IPS-18c (cell line): ENCODE measurements at regions not wholly inside any gene's neighbourhood (a gene's known extent, or its start where the extent isn't known, plus 50 kb on each side); places are given as distances from the start of the nearest gene placed in this dataset.
"Not testable (repeated sequence)": the region's sequence is repeated elsewhere in the genome, so short reads cannot be mapped to it uniquely, and the experiment has no call there.

Source experiments
- H3K4me3 ChIP-seq: 2 replicates; pipeline ENCODE4 v1.7.0; 2013; ENCODE audit warnings: low read depth, mild to moderate bottlenecking, low read length, moderate library complexity; ENCODE audit not compliant: insufficient read depth
- H3K9me3 ChIP-seq: one replicate; pipeline ENCODE4 v1.6.1; 2013; ENCODE audit warnings: mild to moderate bottlenecking, low read length, moderate library complexity; ENCODE audit not compliant: control insufficient read depth, insufficient read depth

- no peaks in the 10 kb centered on the region for H3K9me3 ChIP-seq
- no peak overlapping the region for H3K4me3 ChIP-seq
Measured at GRCh38 chr18:8882632-8883408, 177.5 kb downstream of the MTCL1 start.

DNA sequence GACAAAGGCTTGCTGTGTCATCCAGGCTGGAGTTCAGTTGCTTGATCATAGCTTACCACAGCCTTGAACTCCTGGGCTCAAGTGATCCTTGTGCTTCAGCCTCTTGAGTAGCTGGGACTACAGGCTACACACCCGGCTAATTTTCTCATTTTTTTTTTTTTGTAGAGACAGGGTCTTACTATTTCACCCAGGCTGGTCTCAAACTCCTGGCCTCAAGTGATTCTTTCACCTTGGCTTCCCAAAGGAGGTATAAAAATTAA is 178.0 kb downstream of the MTCL1 start:
- Histone ChIP-seq H3K4me3 (no peak overlapping the region), H3K9me3 (no peaks in the 10 kb centered on the region)

DNA sequence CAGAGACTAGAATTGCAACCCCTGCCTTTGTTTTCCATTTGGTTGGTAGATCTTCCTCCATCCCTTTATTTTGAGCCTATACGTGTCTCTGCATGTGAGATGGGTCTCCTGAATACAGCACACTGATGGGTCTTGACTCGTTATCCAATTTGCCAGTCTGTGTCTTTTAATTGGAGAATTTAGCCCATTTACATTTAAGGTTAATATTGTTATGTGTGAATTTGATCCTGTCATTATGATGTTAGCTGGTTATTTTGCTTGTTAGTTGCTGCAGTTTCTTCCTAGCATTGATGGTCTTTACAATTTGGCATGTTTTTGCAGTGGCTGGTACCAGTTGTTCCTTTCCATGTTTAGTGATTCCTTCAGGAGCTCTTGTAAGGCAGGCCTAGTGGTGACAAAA is 182.5 kb downstream of the MTCL1 start:
- not testable (repeated sequence) for H3K9me3 ChIP-seq, H3K4me3 ChIP-seq

GRCh38 chr18:8889489-8889888 is 184.1 kb downstream of the MTCL1 start:
- no peak overlapping the region for H3K4me3 ChIP-seq
- H3K9me3 ChIP-seq = no peaks in the 10 kb centered on the region

- not testable (repeated sequence) for H3K9me3 ChIP-seq, H3K4me3 ChIP-seq
Measured at GRCh38 chr18:8890503-8890902, 185.1 kb downstream of the MTCL1 start.

DNA sequence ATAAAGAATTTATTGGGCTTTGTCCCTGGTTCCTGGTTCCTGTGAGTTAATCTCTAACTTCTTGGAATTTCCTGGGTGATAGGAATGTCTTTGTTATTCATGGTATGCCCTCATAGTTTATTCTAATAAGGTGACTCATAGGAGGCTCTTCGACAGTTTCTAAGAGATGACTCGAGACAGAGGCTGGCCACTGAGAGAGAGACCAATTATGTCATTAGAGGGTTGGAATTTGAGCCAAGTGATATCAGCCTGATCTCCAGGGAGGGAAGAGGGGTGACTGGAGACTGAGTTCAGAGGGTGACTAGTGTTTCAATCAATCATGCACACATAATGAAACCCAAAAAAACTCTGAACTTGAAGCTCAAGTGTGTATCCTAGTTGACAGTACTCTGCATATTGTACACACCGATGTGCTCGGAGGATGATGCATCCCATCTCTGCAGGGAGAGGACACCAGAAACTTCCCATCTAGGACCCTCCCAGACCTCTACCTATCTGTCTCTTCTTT is 185.7 kb downstream of the MTCL1 start:
- H3K4me3 ChIP-seq = no peak overlapping the region
- H3K9me3 ChIP-seq = no peaks in the 10 kb centered on the region

- no peaks in the 10 kb centered on the region for H3K9me3 ChIP-seq
- no peak overlapping the region for H3K4me3 ChIP-seq
Measured at GRCh38 chr18:8893221-8893620, 187.9 kb downstream of the MTCL1 start.

GRCh38 chr18:8893628-8894231 is 188.4 kb downstream of the MTCL1 start:
- Histone ChIP-seq H3K9me3 (no peaks in the 10 kb centered on the region), H3K4me3 (no peak overlapping the region)

DNA sequence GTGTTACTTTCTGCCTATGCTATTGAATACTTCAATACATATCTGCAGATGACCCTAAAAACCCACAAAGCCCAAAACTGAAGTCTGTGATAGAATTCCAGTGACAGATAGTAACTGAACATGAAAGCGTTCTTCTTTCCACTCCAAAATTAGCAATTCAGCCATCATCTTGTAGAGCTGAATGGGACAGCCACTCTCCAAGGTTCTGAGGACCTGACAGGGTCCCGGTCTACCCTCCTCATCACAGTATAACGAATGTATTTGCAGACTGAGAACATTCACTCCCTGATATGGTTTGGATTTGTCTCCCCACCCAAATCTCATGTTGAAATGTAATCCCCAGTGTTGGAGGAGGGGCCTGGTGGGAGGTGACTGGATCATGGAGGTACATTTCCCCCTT is 189.5 kb downstream of the MTCL1 start:
- Histone ChIP-seq H3K4me3 (no peak overlapping the region), H3K9me3 (no peaks in the 10 kb centered on the region)

DNA sequence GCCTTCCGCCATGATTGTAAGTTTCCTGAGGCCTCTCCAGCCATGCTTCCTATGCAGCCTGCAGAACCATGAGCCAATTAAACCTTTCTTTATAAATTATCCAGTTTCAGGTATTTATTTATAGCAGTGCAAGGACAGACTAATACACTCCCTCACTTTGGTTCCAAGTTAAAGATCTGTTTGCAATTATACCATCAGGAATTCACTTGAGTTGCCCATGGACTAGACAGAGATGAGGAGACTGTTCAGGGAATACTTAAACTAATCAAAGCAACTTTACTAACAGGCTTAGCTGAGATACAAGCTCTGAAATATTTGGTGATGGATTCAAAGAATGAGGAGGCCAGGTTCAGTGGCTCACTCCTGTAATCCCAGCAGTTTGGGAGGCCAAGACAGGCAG is 190.0 kb downstream of the MTCL1 start:
- Histone ChIP-seq H3K4me3 (no peak overlapping the region), H3K9me3 (no peaks in the 10 kb centered on the region)

GRCh38 chr18:8895987-8896619 is 190.7 kb downstream of the MTCL1 start:
- Histone ChIP-seq H3K9me3 (no peaks in the 10 kb centered on the region), H3K4me3 (no peak overlapping the region)

- no peak overlapping the region for H3K4me3 ChIP-seq
- H3K9me3 ChIP-seq = no peaks in the 10 kb centered on the region
Measured at GRCh38 chr18:8899000-8899399, 193.6 kb downstream of the MTCL1 start.

DNA sequence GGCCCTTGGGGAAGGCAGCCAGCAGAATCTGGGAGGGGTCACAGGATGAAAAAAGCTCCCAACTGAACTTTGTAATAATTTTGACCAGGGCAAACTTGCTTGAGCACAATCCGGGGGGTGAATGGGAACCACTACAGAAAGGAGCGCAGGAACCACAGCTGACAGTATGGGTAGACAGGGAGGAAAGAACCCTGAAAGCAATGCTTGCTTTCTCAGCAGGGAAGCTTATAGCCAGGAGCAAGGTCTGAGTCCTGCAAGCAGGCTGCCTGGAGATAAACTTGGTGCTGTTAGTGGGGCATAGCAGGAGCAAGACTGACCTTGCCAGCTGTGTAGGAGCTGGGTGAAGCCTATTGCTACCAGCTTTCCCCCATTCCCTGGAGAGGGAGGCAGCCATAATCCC is 195.2 kb downstream of the MTCL1 start:
- no peak overlapping the region for H3K4me3 ChIP-seq
- no peaks in the 10 kb centered on the region for H3K9me3 ChIP-seq

GRCh38 chr18:8901019-8901418 is 195.7 kb downstream of the MTCL1 start:
- Histone ChIP-seq H3K9me3 (no peaks in the 10 kb centered on the region), H3K4me3 (no peak overlapping the region)

DNA sequence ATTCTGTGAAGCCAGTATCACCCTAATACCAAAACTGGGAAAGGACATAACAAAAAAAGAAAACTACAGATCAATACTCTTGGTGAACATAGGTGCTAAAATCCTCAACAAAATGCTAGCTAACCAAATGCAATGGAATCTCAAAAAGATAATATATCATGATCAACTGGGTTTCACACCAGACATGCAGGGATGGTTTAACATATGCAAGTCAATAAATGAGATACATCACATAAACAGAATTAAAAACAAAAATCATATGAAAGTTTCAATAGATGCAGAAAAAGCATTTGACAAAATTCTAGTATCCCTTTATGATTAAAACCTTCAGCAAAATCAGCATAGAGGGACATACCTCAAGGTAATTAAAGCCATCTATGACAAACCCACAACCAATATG is 198.2 kb upstream of the NDUFV2 start:
- Histone ChIP-seq H3K4me3 (no peak overlapping the region), H3K9me3 (peaks cover 3% of the 10 kb centered on the region)

- H3K4me3 ChIP-seq = no peak overlapping the region
- H3K9me3 ChIP-seq = peaks cover 6% of the 10 kb centered on the region
Measured at GRCh38 chr18:8908792-8909510, 193.5 kb upstream of the NDUFV2 start.

DNA sequence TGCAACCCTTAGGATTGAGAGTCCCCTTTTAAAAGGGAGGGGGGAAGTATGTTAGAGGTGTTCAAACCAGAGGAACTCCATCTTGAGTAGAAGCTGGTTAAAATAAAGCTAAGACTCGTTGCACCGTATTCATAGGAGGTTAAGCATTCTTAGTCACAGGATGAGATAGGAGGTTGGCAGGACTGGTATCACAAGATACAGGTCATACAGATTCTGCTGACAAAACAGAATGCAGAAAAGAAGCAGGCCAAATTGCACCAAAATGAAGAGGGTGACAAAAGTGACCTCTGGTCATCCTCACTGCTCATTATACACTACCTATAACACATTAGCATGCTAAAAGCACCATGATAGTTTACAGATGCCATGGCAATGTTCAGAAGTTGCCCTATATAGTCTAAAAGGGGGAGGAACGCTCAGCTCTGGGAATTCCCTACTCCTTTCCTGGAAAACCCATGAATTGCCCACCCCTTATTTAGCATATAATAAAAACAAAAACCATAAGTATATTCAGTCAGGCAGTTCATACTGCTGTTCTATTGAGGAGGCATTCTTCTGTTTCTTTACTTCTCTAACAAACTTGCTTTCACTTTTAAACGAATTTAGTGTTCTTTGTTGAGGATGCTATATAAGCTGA is 192.2 kb upstream of the NDUFV2 start:
- peaks cover 8% of the 10 kb centered on the region for H3K9me3 ChIP-seq
- no peak overlapping the region for H3K4me3 ChIP-seq
